Activated CD4-positive, alpha-beta T cell treated with anti-CD3 and anti-CD28 coated beads for 36 hours (primary cell): ENCODE measurements at regions not wholly inside any gene's neighbourhood (a gene's known extent, or its start where the extent isn't known, plus 50 kb on each side); places are given as distances from the start of the nearest gene placed in this dataset.
A peak's percentile ranks its signal among the peaks of the same experiment; 100 is the strongest.

Experiments
- ATAC-seq: fragments of 200-7000 bp; cut with Tn5 transposase; one replicate; pipeline ENCODE4 v1.10.0; 2021; ENCODE audit warnings: mild to moderate bottlenecking, moderate library complexity
- CTCF ChIA-PET: fragments of 350-600 bp; sonication (Branson Sonifier 250); formaldehyde crosslinking; loops from one replicate; lab custom pipeline; 2021; ENCODE audit warnings: antibody characterized with exemption; lab: Charles Lee
- POLR2A ChIA-PET: fragments of 350-600 bp; sonication (Branson Sonifier 250); formaldehyde crosslinking; loops from one replicate; lab custom pipeline; 2021; ENCODE audit warnings: antibody characterized with exemption, inconsistent platforms; lab: Charles Lee
- DNase-seq: peaks from one replicate; pipeline ENCODE4 v3.0.0-alpha.2; 2020
- H3K27ac Mint-ChIP-seq: one replicate; pipeline ENCODE4 v1.8.0; 2021; ENCODE audit warnings: mixed read lengths
- H3K27me3 Mint-ChIP-seq: one replicate; pipeline ENCODE4 v1.8.0; 2021; ENCODE audit warnings: mixed read lengths
- H3K36me3 Mint-ChIP-seq: one replicate; pipeline ENCODE4 v1.8.0; 2021; ENCODE audit warnings: low read depth, mixed read lengths
- H3K4me1 Mint-ChIP-seq: one replicate; pipeline ENCODE4 v1.8.0; 2021; ENCODE audit warnings: mixed read lengths
- H3K4me3 Mint-ChIP-seq: one replicate; pipeline ENCODE4 v1.8.0; 2021; ENCODE audit warnings: mild to moderate bottlenecking, moderate library complexity, mixed read lengths
- H3K9me3 Mint-ChIP-seq: one replicate; pipeline ENCODE4 v1.8.0; 2021; ENCODE audit warnings: low read depth, mixed read lengths
- intact Hi-C, 2 experiments: fragments of 100-400 bp; cut with DNase I in 1 of 2; cut with micrococcal nuclease in 1 of 2; formaldehyde crosslinking; loops; one replicate each; pipeline versions ENCODE4 v1.14.2 to v1.15.1; 2022 to 2024; cut with DNase I, micrococcal nuclease

DNA sequence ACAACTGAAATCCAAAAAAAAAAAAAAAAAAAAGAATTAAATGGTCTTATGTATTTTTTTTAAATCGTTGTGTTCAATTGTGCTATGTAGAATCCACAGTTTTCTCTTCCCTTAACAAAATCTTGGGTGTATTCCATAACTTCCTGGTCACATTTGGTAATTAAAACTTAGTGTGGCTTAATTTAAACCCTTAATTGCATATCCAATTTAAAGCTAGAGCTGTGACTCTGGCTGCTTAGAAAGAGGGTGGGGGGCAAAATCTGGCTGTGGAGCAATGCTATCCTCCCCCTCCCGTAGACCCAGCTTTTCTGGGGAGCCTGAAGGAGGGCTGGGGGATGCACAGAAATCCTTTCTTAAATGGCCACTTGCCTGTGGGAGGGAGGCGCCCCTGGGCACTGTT lies 695.1 kb downstream of the INHBA start:
- ATAC-seq (no peak), DNase-seq (no peak)
- Mint-ChIP-seq H3K9me3 (peaks cover 2% of the 10 kb centered on the region), H3K4me3 (no peak overlapping the region), H3K36me3 (no peaks in the 10 kb centered on the region), H3K27me3 (no peaks in the 10 kb centered on the region), H3K4me1 (no peaks in the 10 kb centered on the region), H3K27ac (no peak overlapping the region)
- CTCF ChIA-PET, result interaction anchor here (0.7 kb wide), 1 partner anchor 25 kb away, joined by 3 read pairs; no protein-coding TSS in a partner anchor
- intact Hi-C loops, result no loop called here
- POLR2A ChIA-PET, result no interaction called here

DNA sequence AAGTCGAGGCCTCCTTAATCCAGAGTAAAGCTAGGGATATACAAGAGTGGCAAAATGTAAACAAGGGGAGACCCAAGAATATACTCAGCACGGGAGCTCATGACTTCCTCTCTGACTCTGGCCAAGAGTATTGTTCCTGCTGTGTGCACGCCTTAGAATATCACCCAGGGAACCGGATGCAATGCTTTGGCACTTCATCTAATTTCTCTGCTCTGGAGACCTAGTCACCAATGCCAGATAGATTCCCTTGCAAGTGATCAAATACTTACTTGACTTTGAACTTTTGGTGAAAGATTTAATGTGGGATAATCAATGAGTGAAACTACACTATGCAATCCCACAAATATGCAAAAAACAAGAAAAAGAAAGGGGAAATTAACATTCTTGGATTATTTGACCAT lies 695.5 kb downstream of the INHBA start:
- Mint-ChIP-seq H3K27ac (no peak overlapping the region), H3K36me3 (no peaks in the 10 kb centered on the region), H3K4me1 (no peaks in the 10 kb centered on the region), H3K9me3 (peaks cover 2% of the 10 kb centered on the region), H3K4me3 (no peak overlapping the region), H3K27me3 (no peaks in the 10 kb centered on the region)
- ATAC-seq (no peak), DNase-seq (no peak)
- intact Hi-C loops, result no loop called here
- CTCF ChIA-PET, result interaction anchor here (0.7 kb wide), 1 partner anchor 25 kb away, joined by 3 read pairs; no protein-coding TSS in a partner anchor
- POLR2A ChIA-PET, result no interaction called here

DNA sequence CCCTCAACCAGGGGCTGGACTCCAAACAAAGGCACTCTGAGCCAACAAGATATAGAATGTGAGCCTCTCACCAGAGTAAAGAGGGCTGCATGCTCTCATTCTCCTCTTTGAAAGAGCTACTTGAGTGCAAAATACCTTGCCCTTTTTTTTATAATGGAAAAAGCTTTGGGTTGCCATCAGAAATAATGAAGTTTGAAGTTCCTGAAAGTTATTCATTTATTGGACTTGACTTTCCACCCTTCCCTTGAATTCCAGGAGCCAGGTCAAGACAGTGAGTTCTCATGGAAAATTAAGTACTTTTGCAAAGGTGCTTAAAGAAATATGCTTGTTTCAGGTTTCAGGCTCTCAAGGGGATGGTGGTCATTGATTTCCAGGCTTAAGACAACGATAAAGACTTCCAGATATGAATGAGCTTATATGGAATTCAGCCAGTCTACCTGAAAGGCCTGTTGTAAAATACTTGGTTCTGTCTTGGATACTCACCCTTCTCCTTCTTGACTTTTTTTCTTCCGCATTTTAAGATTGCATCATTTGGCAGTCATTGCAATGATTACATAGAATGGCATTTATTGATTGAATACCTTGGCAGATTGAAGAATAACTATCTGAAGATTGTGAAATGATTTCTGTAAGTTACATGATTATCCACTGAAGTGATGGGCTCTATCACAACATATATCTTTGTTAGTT lies 696.4 kb downstream of the INHBA start:
- H3K4me3 Mint-ChIP-seq, result no peak overlapping the region
- intact Hi-C loops, result no loop called here
- no peak overlapping the region for H3K27ac Mint-ChIP-seq
- H3K9me3 Mint-ChIP-seq, result peaks cover 2% of the 10 kb centered on the region
- POLR2A ChIA-PET, result no interaction called here
- DNase-seq (no peak), ATAC-seq (no peak)
- no peaks in the 10 kb centered on the region for H3K4me1 Mint-ChIP-seq
- H3K27me3 Mint-ChIP-seq, result no peaks in the 10 kb centered on the region
- no peaks in the 10 kb centered on the region for H3K36me3 Mint-ChIP-seq
- CTCF ChIA-PET, result no interaction called here

DNA sequence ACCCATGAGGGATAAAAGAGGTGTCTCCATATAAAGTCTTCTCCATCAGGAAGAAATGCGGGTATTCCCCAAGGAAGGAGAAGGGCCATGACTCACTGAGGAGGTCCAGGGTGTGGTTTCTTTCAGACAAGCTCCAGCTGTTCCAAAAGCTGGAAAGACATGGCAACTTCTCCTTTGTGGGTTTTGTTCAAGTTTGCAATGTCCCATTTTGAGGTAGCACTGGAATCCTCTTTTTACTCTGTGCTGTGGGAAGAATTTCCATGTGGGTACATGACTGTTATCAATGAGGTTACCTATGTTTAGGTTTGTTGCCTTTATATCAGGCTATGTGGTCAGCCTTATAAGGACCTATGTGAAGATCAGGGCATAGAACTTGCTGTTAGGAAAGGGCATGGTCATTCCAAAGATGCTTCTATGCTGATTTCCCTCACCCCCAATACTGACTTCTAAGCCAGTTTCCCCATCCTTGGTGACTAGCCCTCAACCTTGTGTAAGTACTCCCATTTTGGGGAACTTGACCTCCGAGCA lies 697.5 kb downstream of the INHBA start:
- intact Hi-C loops, result no loop called here
- Mint-ChIP-seq H3K27me3 (no peaks in the 10 kb centered on the region), H3K36me3 (no peaks in the 10 kb centered on the region), H3K9me3 (peaks cover 2% of the 10 kb centered on the region), H3K27ac (no peak overlapping the region), H3K4me3 (no peak overlapping the region), H3K4me1 (no peaks in the 10 kb centered on the region)
- POLR2A ChIA-PET, result no interaction called here
- no peak for DNase-seq
- no peak for ATAC-seq
- CTCF ChIA-PET, result no interaction called here

DNA sequence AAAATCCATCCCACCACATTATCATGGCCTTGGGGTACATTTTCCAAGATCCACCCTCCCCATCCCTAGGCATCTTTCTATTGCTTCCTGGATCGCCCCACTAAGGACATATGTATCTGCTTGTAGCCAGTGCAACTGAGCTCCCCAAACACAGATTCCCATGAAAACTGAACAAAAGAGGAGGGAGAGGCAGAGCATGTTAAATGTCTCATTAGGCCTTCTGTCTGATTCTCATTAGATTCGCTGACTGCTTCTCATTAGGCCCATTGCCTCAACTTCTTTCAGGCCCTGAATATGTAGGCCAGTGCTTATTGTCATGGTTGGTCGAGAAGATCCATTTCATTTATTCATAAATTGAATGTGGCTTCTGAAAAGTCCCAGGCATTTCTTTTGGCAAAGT lies 698.9 kb downstream of the INHBA start:
- ChIA-PET POLR2A (no interaction called here), CTCF (interaction anchor here (3.0 kb wide), 1 partner anchor 8 kb away, joined by 13 read pairs; no protein-coding TSS in a partner anchor)
- no peaks in the 10 kb centered on the region for H3K4me1 Mint-ChIP-seq
- H3K4me3 Mint-ChIP-seq, result no peak overlapping the region
- no peaks in the 10 kb centered on the region for H3K9me3 Mint-ChIP-seq
- ATAC-seq (no peak), DNase-seq (no peak)
- intact Hi-C loops, result loop anchor here in 1 of 2 experiments (5.0 kb wide), 1 partner anchor 693 kb away; no protein-coding TSS in a partner anchor
- no peaks in the 10 kb centered on the region for H3K36me3 Mint-ChIP-seq
- H3K27me3 Mint-ChIP-seq, result no peaks in the 10 kb centered on the region
- no peak overlapping the region for H3K27ac Mint-ChIP-seq

DNA sequence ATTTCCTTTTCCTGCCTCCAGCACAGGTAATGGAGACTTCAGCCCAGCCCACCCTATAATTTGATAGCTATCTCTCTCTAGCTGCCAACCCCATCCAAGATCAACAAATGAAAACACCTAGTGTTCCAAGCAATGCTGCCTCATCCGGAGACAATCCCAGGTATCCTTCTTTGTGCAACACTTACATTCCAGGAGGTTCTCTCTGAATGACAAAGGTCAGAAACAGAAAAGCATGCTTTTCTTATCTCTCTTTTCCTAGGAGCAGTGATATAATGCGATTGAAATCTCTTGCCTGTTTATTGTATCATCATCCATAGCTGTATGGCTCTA lies 699.3 kb downstream of the INHBA start:
- intact Hi-C loops, result loop anchor here in 1 of 2 experiments (5.0 kb wide), 1 partner anchor 694 kb away; no protein-coding TSS in a partner anchor
- no peak overlapping the region for H3K27ac Mint-ChIP-seq
- no peaks in the 10 kb centered on the region for H3K4me1 Mint-ChIP-seq
- no peak for ATAC-seq
- no peak for DNase-seq
- no peaks in the 10 kb centered on the region for H3K27me3 Mint-ChIP-seq
- no peak overlapping the region for H3K4me3 Mint-ChIP-seq
- no peaks in the 10 kb centered on the region for H3K36me3 Mint-ChIP-seq
- no peaks in the 10 kb centered on the region for H3K9me3 Mint-ChIP-seq
- ChIA-PET CTCF (interaction anchor here (0.5 to 3.0 kb wide), 3 partner anchors 8 to 235 kb away, joined by 3 to 13 read pairs (median 5); no protein-coding TSS in a partner anchor), POLR2A (no interaction called here)

DNA sequence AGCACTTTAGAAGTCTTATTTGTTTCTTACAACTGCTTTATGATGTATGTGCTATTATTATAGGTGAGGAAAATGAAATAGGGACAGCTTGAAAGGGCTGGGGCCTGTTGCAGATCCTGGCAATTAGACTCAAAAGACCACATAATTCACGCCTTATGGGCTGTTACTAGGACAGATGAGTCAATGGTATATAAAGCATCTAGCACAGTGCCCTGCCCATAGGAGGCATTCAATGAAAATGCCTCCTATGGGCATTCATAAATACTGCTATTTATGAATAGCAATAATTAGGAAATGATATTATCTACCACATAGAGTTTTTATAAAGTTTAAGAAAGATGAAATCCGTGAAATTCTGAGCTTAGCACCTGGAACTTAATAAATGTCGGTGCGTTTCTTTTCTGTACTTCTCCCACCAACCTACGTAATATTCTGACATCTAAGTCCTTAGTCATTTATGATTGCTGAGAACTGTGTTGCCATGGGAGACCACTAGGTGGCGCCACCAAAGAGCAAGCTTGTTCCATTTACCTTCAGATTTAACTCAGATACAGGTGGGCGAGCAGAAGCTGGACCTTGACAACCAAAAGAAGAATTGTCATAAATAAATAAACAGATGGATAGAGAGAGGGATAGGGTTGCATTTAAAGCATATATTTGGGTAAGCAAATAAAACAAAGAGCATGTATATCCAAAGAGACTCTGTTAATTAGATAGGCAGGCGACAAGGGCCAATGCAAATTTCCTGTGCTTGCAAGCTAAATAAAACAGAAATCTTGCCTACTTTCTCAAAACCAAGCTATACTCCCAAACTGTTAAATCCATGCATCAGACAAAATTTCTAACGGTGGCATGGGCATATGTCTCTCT lies 699.9 kb downstream of the INHBA start:
- peak; percentile 71 for DNase-seq
- H3K4me3 Mint-ChIP-seq, result no peak overlapping the region
- ChIA-PET POLR2A (no interaction called here), CTCF (interaction anchor here (0.5 to 3.0 kb wide), 4 partner anchors 9 to 436 kb away, joined by 3 to 13 read pairs (median 4); no protein-coding TSS in a partner anchor)
- no peaks in the 10 kb centered on the region for H3K36me3 Mint-ChIP-seq
- intact Hi-C loops, result loop anchor here in 1 of 2 experiments (5.0 kb wide), 1 partner anchor 694 kb away; no protein-coding TSS in a partner anchor
- H3K9me3 Mint-ChIP-seq, result no peaks in the 10 kb centered on the region
- no peaks in the 10 kb centered on the region for H3K27me3 Mint-ChIP-seq
- no peak for ATAC-seq
- H3K27ac Mint-ChIP-seq, result no peak overlapping the region
- H3K4me1 Mint-ChIP-seq, result no peaks in the 10 kb centered on the region

DNA sequence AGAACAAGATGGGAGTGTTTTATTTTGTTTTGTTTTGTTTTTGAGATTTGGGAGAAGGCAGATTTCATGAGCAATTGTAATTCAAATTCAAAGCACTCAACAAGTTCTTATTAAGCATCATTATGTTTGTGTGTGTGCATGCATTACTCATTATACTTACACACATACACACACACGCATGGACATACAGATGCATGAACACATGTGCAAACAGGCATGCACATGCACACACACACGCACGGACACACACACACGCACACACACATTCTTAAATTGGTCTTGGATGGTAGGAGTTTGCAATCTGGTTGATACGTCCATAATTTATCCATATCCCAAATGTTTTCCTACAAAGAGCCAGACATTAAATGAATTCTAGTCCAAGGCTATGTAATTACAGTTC lies 702.8 kb downstream of the INHBA start:
- Mint-ChIP-seq H3K4me1 (no peaks in the 10 kb centered on the region), H3K4me3 (no peak overlapping the region), H3K9me3 (no peaks in the 10 kb centered on the region), H3K27me3 (no peaks in the 10 kb centered on the region), H3K36me3 (no peaks in the 10 kb centered on the region), H3K27ac (no peak overlapping the region)
- CTCF ChIA-PET, result no interaction called here
- no peak for ATAC-seq
- POLR2A ChIA-PET, result no interaction called here
- intact Hi-C loops, result loop anchor here in 1 of 2 experiments (5.0 kb wide), 1 partner anchor 697 kb away; no protein-coding TSS in a partner anchor
- no peak for DNase-seq

DNA sequence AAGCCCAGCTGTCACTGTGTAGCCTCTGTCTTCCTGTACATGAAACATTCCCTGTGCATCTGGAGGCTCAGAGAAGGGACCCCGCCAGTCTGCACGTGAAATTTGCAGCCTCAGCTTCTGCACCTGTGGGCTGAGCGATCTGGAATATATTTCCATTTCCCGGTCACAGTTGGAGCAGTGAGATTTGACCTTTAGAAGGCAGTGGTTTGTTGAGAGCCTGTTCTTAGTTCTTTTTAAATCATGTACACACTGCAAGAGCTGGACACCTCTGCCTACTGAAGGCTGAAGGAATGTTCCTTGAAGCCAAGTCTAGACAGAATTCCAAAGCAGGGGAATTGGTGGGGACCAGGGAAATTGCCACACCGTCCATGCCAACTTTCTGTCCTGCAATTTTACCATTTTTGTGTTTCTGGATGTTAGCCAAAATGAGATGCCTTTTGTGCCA lies 706.6 kb downstream of the INHBA start:
- DNase-seq (no peak), ATAC-seq (no peak)
- Mint-ChIP-seq H3K9me3 (no peaks in the 10 kb centered on the region), H3K27me3 (no peaks in the 10 kb centered on the region), H3K36me3 (no peaks in the 10 kb centered on the region), H3K4me1 (no peaks in the 10 kb centered on the region), H3K27ac (no peak overlapping the region), H3K4me3 (no peak overlapping the region)
- POLR2A ChIA-PET, result no interaction called here
- CTCF ChIA-PET, result interaction anchor here (0.6 kb wide), 1 partner anchor 360 kb away, joined by 3 read pairs; no protein-coding TSS in a partner anchor
- intact Hi-C loops, result no loop called here

DNA sequence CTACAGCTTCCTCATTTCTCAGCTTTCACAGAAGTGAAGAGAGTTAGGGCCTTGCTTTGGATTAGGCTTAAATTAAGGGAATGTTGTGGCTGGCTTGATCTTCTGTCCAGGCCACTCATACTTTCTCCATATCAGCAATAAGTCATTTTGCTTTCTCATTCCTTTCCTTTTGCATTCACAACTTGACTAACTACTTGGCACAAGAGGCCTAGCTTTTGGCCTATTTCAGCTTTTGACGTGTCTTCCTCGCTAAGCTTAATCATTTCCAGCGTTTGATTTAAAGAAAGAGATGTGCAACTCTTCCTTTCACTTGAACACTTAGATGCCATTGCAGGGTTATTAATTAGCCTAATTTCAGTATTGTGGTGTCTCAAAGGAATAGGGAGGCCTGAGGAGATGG lies 712.0 kb downstream of the INHBA start:
- DNase-seq, result no peak
- no peaks in the 10 kb centered on the region for H3K9me3 Mint-ChIP-seq

DNA sequence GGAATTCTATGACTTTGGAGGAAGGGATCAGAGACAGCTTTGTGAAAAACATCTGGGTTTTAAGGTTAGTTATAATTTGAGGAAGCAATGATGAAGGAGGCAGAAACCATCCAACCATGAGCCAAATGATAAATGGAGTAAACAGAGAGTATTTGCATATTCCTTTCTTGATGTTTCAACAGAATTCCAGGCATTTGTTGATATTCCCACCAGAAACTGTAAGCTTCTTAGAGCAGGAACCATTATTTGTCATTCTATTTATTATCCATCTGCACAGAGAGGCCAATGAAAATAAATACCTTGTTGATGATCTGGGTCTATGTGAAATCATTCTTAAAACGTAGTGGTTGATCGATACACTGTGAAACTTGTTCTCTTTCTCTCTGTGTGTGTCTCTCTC lies 715.3 kb downstream of the INHBA start:
- Mint-ChIP-seq H3K27ac (no peak overlapping the region), H3K36me3 (no peaks in the 10 kb centered on the region), H3K27me3 (no peaks in the 10 kb centered on the region), H3K4me3 (no peak overlapping the region), H3K4me1 (no peaks in the 10 kb centered on the region), H3K9me3 (peaks cover 2% of the 10 kb centered on the region)
- POLR2A ChIA-PET, result no interaction called here
- ATAC-seq (no peak), DNase-seq (no peak)
- intact Hi-C loops, result no loop called here
- CTCF ChIA-PET, result interaction anchor here (0.8 kb wide), 1 partner anchor 437 kb away, joined by 3 read pairs; no protein-coding TSS in a partner anchor

More for the DNA sequence above, 712.0 kb downstream of the INHBA start:
- no peaks in the 10 kb centered on the region for H3K4me1 Mint-ChIP-seq
- ATAC-seq, result no peak
- no peak overlapping the region for H3K27ac Mint-ChIP-seq
- ChIA-PET CTCF (no interaction called here), POLR2A (no interaction called here)
- intact Hi-C loops, result no loop called here
- no peaks in the 10 kb centered on the region for H3K36me3 Mint-ChIP-seq
- no peak overlapping the region for H3K4me3 Mint-ChIP-seq
- no peaks in the 10 kb centered on the region for H3K27me3 Mint-ChIP-seq
